ENCODE measurements at regions not wholly inside any gene's neighbourhood (a gene's known extent, or its start where the extent isn't known, plus 50 kb on each side); places are given as distances from the start of the nearest gene placed in this dataset.

DNA sequence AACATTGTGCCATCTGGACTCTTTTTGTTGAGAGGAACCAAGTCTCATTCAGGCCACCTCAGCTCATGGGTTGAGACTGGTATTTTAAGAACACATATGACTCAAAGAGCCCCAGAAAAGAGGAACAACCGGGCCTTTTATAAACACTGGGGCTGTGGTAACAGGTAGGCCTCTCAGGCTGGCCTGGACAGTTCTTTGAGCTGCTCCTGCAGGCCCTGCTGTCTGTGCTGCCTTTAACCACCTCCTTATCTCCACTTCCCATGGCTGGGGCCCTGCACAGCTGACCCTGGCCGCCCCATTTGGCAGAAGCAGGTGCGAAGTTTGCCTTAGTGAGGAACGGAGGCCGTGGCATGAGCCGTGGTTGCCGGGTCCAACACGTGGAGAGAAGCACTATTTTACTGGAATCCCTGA lies 163.3 kb downstream of the RHOU start:
- Histone ChIP-seq H3K4me1 (ENCODE audit: control insufficient read depth in 4 of 4, insufficient read depth in 4 of 4, low read length in 3 of 4) (peaks cover 2 to 7% (median 5%) of the 10 kb centered on the region in 4 donors), H3K27ac (ENCODE audit: low read depth in 1 of 2, low read length in 2 of 2) (no peak overlapping the region), H3K9ac (ENCODE audit: low read depth in 1 of 2, low read length in 2 of 2) (no peak overlapping the region), H3K9me3 (ENCODE audit: control insufficient read depth in 4 of 4, low read length in 3 of 4) (no peaks in the 10 kb centered on the region), H3K36me3 (ENCODE audit: control insufficient read depth in 4 of 4, insufficient read depth in 3 of 4, low read depth in 1 of 4, low read length in 3 of 4) (no peaks in the 10 kb centered on the region), H3K4me3 (ENCODE audit: low read depth in 1 of 3, low read length in 3 of 3) (no peak overlapping the region), H3K27me3 (ENCODE audit: control insufficient read depth in 4 of 4, insufficient read depth in 4 of 4, low read length in 3 of 4) (no peaks in the 10 kb centered on the region)
- TF ChIP-seq RAD21 (IDR thresholded peaks at IDR 0.05) (no peak), HNF4G (IDR thresholded peaks at IDR 0.05) (no peak), HNF4A (conservative IDR thresholded peaks at IDR 0.05) (no peak), GABPA (IDR thresholded peaks at IDR 0.05 in 1 of 2, conservative IDR thresholded peaks at IDR 0.05 in 1 of 2) (no peak), ATF3 (IDR thresholded peaks at IDR 0.05) (no peak), RXRA (IDR thresholded peaks at IDR 0.05) (no peak), YY1 (IDR thresholded peaks at IDR 0.05) (no peak)
- TF ChIP-seq, protein P1, sequence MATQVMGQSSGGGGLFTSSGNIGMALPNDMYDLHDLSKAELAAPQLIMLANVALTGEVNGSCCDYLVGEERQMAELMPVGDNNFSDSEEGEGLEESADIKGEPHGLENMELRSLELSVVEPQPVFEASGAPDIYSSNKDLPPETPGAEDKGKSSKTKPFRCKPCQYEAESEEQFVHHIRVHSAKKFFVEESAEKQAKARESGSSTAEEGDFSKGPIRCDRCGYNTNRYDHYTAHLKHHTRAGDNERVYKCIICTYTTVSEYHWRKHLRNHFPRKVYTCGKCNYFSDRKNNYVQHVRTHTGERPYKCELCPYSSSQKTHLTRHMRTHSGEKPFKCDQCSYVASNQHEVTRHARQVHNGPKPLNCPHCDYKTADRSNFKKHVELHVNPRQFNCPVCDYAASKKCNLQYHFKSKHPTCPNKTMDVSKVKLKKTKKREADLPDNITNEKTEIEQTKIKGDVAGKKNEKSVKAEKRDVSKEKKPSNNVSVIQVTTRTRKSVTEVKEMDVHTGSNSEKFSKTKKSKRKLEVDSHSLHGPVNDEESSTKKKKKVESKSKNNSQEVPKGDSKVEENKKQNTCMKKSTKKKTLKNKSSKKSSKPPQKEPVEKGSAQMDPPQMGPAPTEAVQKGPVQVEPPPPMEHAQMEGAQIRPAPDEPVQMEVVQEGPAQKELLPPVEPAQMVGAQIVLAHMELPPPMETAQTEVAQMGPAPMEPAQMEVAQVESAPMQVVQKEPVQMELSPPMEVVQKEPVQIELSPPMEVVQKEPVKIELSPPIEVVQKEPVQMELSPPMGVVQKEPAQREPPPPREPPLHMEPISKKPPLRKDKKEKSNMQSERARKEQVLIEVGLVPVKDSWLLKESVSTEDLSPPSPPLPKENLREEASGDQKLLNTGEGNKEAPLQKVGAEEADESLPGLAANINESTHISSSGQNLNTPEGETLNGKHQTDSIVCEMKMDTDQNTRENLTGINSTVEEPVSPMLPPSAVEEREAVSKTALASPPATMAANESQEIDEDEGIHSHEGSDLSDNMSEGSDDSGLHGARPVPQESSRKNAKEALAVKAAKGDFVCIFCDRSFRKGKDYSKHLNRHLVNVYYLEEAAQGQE (IDR thresholded peaks at IDR 0.05) = no peak
- WGBS = 68% methylated on average over 8 of the region's 8 CpGs
- no peak for DNase-seq (ENCODE audit: low spot score)

DNA sequence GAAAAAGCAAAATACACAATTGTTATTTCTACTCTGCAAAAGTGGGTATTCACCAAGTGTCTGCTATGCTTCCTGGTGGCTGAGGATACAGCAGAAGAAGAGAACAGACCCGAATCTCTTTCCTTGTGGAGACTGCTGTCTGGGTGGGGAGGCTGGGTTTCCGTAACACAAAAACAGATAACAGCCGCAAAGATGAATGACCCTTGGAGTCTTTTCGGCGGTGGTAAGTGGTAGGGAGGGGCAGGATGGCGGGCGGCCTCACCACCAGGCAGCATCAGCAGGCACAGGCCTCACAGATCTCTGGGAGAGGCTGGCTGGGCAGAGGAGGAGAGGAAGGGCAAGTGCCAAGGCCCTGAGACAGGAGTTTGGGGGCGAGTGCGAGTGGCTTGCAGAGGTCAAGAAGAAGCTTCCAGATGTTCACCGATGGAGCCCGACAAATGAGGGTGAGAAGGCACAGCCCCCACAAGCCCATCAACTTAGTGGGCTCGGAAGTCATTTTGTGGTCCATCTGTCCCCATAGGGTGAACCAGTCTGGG lies 164.2 kb downstream of the RHOU start:
- TF ChIP-seq CTCF (IDR thresholded peaks at IDR 0.05; ENCODE audit: low read depth, low read length, missing input control) (no peak), NR2F2 (IDR thresholded peaks at IDR 0.05) (no peak), JUND (IDR thresholded peaks at IDR 0.05) (no peak), RAD21 (IDR thresholded peaks at IDR 0.05) (no peak), SP1 (IDR thresholded peaks at IDR 0.05) (no peak), FOXA2 (IDR thresholded peaks at IDR 0.05) (no peak), FOXA1 (IDR thresholded peaks at IDR 0.05) (no peak)
- TF ChIP-seq, protein P2, sequence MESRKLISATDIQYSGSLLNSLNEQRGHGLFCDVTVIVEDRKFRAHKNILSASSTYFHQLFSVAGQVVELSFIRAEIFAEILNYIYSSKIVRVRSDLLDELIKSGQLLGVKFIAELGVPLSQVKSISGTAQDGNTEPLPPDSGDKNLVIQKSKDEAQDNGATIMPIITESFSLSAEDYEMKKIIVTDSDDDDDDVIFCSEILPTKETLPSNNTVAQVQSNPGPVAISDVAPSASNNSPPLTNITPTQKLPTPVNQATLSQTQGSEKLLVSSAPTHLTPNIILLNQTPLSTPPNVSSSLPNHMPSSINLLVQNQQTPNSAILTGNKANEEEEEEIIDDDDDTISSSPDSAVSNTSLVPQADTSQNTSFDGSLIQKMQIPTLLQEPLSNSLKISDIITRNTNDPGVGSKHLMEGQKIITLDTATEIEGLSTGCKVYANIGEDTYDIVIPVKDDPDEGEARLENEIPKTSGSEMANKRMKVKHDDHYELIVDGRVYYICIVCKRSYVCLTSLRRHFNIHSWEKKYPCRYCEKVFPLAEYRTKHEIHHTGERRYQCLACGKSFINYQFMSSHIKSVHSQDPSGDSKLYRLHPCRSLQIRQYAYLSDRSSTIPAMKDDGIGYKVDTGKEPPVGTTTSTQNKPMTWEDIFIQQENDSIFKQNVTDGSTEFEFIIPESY (IDR thresholded peaks at IDR 0.05) = no peak
- 69% methylated on average over 12 of the region's 12 CpGs for WGBS
- no peaks in the 10 kb centered on the region for H3K36me3 ChIP-seq (ENCODE audit: control insufficient read depth in 4 of 4, insufficient read depth in 3 of 4, low read depth in 1 of 4, low read length in 3 of 4)
- H3K27me3 ChIP-seq (ENCODE audit: control insufficient read depth in 4 of 4, insufficient read depth in 4 of 4, low read length in 3 of 4) = no peaks in the 10 kb centered on the region
- H3K4me3 ChIP-seq (ENCODE audit: low read depth in 1 of 3, low read length in 3 of 3) = no peak overlapping the region
- no peak overlapping the region for H3K27ac ChIP-seq (ENCODE audit: low read depth in 1 of 2, low read length in 2 of 2)
- H3K9me3 ChIP-seq (ENCODE audit: control insufficient read depth in 4 of 4, low read length in 3 of 4) = no peaks in the 10 kb centered on the region
- H3K4me1 ChIP-seq (ENCODE audit: control insufficient read depth in 4 of 4, insufficient read depth in 4 of 4, low read length in 3 of 4) = peaks cover 2 to 11% (median 7%) of the 10 kb centered on the region in 4 donors
- DNase-seq (ENCODE audit: low spot score) = no peak
- H3K9ac ChIP-seq (ENCODE audit: low read depth in 1 of 2, low read length in 2 of 2) = no peak overlapping the region

All from liver (tissue), 8 donors.